SJCRH30 (cell line): ENCODE measurements at regions not wholly inside any gene's neighbourhood (a gene's known extent, or its start where the extent isn't known, plus 50 kb on each side); places are given as distances from the start of the nearest gene placed in this dataset.
A peak's percentile ranks its signal among the peaks of the same experiment; 100 is the strongest.
"Not testable (repeated sequence)": the region's sequence is repeated elsewhere in the genome, so short reads cannot be mapped to it uniquely, and the experiment has no call there.

Experiments used
- DNase-seq, 2 experiments: peaks; one replicate each; pipeline ENCODE4 v3.0.0-alpha.2; 2015 to 2020
- H3K27ac ChIP-seq: fragments of 250-450 bp; sonication (Bioruptor Pico); 2 replicates; pipeline ENCODE4 v1.5.1; 2020; ENCODE audit warnings: mild to moderate bottlenecking, moderate library complexity
- H3K27me3 ChIP-seq: fragments of 250-450 bp; sonication (Bioruptor Pico); 2 replicates; pipeline ENCODE4 v1.5.1; 2020; ENCODE audit warnings: mild to moderate bottlenecking, moderate library complexity
- H3K36me3 ChIP-seq: fragments of 250-450 bp; sonication (Bioruptor Pico); 2 replicates; pipeline ENCODE4 v1.5.1; 2020; ENCODE audit warnings: mild to moderate bottlenecking, moderate library complexity
- H3K4me1 ChIP-seq: fragments of 250-450 bp; sonication (Bioruptor Pico); 2 replicates; pipeline ENCODE4 v1.5.1; 2020; ENCODE audit warnings: mild to moderate bottlenecking, moderate library complexity
- H3K4me3 ChIP-seq: fragments of 250-450 bp; sonication (Bioruptor Pico); 2 replicates; pipeline ENCODE4 v1.5.1; 2020; ENCODE audit warnings: mild to moderate bottlenecking, moderate library complexity
- H3K9me3 ChIP-seq: fragments of 250-450 bp; sonication (Bioruptor Pico); replicated peaks from 2 replicates; pipeline ENCODE4 v1.5.1; 2020; ENCODE audit warnings: mild to moderate bottlenecking, moderate library complexity

DNA sequence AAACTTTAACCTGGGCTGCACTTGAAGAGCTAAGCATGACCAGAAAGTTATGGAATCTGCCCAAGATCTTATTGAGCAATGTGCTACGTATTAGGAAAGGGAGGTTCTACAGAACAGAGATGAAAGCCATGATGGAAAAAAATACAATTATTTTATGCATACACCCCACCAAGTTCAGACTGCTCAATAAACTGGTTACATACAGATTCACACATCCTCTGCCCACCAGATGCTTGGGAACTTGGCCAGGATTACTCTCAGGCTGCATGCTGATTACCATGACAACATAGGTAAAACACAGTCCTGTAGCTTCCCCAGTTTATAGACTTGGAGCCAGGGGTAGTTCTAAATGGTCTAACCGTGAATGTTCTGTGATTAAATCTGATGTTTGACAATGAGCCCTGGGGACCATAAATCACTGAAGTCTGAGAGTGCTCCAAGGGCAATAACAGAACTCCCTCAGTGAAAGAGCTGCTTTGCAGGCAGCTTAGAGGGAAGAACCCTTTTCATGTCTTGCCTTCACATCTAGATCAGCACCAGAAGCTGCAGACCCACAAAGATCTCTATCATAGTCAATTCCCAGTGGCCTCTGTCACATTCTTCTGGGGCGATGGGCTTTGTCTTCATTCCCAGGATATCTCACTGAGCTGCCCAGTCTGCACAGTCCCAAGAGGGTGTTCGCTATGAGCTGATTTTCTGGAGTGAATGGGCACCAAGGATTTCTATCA, 232.2 kb downstream of the EMP1 start:
- H3K27me3 ChIP-seq, result no peaks in the 10 kb centered on the region
- no peak overlapping the region for H3K4me3 ChIP-seq
- H3K9me3 ChIP-seq, result no peaks in the 10 kb centered on the region
- no peak overlapping the region for H3K27ac ChIP-seq
- H3K36me3 ChIP-seq, result no peaks in the 10 kb centered on the region
- DNase-seq, result peak in 1 of 2 experiments; percentile 5
- H3K4me1 ChIP-seq, result 0 out of 2 replicates have a peak, but pooled peaks cover 3% of the 10 kb centered on the region

DNA sequence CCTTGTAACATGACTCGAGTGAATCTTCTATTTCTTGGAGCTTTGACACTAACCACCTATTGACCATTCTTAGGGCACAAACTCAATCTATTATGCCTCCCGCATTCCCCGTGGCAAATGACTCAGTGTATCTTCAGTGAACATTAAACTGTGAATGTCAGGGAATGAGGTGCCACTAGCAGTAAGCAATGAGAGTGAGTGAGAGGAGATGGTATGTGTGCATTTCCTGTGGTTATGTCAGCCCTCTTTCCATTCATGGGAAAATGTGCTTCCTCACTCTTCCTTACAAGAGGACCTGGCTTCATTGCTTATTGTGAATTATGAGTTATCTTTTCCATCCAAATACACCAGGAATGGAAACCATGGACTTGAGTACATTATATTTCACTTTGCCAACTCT, 229.2 kb downstream of the EMP1 start:
- DNase-seq, result peak in 1 of 2 experiments; percentile 3
- H3K36me3 ChIP-seq, result no peaks in the 10 kb centered on the region
- H3K27ac ChIP-seq, result no peak overlapping the region
- no peaks in the 10 kb centered on the region for H3K9me3 ChIP-seq
- no peak overlapping the region for H3K4me3 ChIP-seq
- H3K4me1 ChIP-seq, result 0 out of 2 replicates have a peak, but pooled peaks cover 3% of the 10 kb centered on the region
- H3K27me3 ChIP-seq, result no peaks in the 10 kb centered on the region

DNA sequence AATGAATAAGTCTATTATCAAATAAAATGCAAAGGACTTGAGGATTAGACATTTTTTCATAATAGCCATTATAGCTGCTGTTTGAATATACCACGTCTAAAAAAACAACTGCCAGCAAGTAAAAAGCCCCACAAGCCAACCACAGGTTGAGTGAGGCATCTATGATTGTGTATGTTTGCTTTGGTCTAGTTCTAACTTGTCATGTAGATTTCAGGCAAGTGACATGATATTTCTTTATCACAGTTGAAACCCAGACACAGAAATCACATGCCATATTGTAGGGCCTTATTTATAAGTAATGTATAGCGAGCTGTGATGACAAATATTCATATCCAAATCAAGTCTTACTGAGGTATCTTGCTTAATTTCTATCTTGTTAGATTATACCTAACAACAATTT, 225.8 kb downstream of the EMP1 start:
- Histone ChIP-seq H3K4me3 (no peak overlapping the region), H3K27me3 (no peaks in the 10 kb centered on the region), H3K27ac (no peak overlapping the region), H3K36me3 (no peaks in the 10 kb centered on the region), H3K9me3 (no peaks in the 10 kb centered on the region), H3K4me1 (0 out of 2 replicates have a peak, but pooled peaks cover 3% of the 10 kb centered on the region)
- DNase-seq, result no peak

DNA sequence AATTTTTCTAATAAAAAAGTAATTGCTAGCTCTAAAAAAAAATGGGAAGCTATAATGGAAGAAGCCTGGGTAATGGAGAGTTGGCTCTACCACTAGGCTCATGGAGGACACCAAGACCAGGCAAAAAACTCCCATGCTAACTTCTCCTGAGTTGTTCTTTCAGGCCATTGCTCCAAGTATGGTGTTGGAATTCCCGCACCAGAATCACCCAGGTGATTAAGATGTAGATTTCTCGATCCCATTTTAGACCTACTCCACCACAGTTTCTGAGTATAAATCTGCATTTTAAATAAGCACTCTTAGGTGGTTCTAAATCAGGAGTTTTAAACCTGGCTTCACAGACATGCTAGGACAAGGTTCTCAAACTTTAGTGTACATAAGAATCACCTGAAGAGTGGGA, 221.0 kb downstream of the EMP1 start:
- DNase-seq, result no peak
- Histone ChIP-seq H3K4me3 (no peak overlapping the region), H3K36me3 (no peaks in the 10 kb centered on the region), H3K27ac (no peak overlapping the region), H3K9me3 (no peaks in the 10 kb centered on the region), H3K27me3 (no peaks in the 10 kb centered on the region), H3K4me1 (no peaks in the 10 kb centered on the region)

DNA sequence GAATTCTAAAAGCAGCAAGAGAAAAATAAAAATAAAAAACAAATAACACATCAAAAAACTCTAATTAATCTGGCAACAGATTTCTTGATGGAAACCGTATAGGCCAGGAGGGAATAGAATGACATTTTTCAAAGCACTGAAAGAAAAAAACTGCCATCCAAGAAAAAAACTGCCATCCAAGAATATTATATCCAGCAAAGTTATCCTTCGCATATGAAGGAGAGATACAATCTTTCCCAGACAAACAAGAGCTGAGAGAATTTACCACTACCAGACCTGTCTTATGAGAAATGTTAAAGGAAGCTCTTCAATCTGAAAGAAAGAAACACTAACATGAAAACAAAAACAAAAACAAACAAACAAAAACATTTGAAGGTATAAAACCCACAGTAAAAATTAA, 214.8 kb downstream of the EMP1 start:
- H3K4me1 ChIP-seq, result no peaks in the 10 kb centered on the region
- DNase-seq, result no peak
- no peaks in the 10 kb centered on the region for H3K36me3 ChIP-seq
- no peak overlapping the region for H3K27ac ChIP-seq
- H3K9me3 ChIP-seq, result peaks cover 10% of the 10 kb centered on the region
- no peaks in the 10 kb centered on the region for H3K27me3 ChIP-seq
- no peak overlapping the region for H3K4me3 ChIP-seq

DNA sequence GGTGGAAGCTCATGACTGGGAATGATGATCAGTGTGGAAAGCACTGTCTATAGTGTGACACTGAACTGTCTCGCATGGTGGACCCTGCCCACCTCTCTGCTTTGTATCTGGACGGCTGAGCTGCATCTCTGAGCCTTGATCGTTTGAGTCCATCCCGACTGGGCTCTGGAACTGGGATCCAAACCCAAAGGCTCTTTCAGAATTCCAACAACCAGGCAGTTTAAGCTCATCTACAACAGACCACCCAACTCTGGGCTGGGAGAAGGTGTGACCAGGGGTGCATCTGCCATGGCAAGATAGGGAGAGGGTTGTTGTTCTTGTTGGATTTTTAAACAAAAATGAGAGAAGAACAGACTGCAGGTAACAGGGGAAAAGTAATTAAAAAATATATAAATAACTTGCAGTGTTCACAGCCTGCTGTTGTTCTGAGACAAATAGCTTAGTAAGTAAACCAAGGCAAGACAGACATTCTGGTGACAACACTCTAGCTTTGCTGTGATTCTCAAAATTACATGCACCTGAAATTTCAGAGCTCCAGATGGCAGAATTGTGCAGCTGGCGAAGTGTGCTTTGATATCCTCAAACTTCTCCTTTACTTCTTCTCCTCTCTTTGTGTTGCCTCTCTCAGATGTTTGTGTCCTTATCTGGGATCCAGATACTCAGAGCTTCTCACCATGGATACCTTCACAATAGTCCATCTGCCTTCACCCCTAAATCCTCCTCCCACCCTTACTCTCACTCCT, 209.6 kb downstream of the EMP1 start:
- H3K9me3 ChIP-seq, result peaks cover 7% of the 10 kb centered on the region
- no peak for DNase-seq

DNA sequence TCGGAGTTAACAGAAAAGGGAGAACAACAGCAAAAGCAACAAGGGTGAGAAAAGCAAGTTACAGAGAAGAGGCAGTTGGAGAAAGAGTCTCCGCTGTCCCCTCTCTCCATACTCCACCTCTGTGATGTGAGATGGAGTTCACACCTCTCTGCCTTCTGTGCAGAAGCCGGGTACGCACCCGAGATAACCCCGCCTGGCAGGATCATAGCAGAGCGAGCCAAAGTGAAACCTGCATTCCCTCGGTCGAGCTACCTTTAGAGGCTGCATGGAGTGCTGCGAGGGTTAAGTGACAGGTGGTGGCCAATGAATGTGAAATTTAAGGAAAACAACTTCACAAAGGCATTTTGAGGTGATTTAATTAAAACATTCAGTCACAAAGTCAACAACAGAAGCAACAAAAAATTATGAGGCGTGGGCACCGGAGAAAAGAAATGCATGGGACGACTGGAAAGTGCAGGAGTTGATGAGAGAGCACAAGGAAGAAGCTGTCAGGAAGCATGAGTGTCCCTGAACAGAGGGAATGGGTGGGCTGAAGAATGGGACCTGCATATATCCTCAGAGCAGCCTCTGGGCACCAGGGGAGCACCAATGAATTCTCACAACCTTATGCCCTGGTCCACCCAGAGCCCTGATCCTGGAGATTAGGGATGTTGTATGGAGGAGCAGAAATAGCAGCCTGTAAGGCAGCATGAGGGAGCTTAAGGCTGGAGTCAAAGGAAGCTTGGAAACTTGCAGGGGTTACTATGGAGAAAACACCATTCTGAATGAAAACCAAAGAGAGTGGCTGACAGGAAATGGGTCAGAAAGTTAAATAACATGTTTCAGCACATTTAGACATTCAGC, 208.3 kb downstream of the EMP1 start:
- Histone ChIP-seq H3K27ac (no peak overlapping the region), H3K36me3 (no peaks in the 10 kb centered on the region), H3K4me1 (no peaks in the 10 kb centered on the region), H3K27me3 (no peaks in the 10 kb centered on the region), H3K4me3 (no peak overlapping the region), H3K9me3 (no peaks in the 10 kb centered on the region)
- peak in 1 of 2 experiments; percentile 3 for DNase-seq

More for the DNA sequence above, 209.6 kb downstream of the EMP1 start:
- Histone ChIP-seq H3K27ac (no peak overlapping the region), H3K27me3 (no peaks in the 10 kb centered on the region), H3K4me3 (no peak overlapping the region), H3K36me3 (no peaks in the 10 kb centered on the region), H3K4me1 (no peaks in the 10 kb centered on the region)

DNA sequence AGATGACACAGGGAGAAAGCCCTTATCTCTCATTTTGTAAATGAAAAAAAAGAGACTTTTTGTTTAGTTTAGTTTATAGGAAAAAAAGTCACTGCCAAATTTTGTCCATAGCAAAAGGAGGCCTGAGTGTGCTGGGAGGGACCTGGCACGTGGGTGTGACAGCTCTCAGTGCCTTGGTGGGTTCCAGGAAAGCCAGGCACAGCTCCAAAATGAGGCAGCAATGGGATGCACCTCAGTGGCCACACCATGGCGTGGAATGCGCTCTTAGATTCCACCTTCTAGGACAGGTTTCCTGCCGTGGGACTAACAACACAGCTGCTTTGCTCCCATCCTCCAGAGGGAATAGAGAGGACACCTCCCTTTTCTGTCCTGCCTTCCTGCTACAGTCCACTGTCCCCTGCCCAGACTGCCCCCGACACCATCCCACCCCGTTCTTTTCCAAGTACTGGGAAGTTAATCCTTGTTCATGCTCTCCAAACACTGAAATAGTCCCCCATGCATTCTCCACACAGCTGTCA, 207.6 kb downstream of the EMP1 start:
- peak in 1 of 2 experiments; percentile 4 for DNase-seq
- Histone ChIP-seq H3K27me3 (no peaks in the 10 kb centered on the region), H3K4me1 (no peaks in the 10 kb centered on the region), H3K9me3 (no peaks in the 10 kb centered on the region), H3K27ac (no peak overlapping the region), H3K4me3 (no peak overlapping the region), H3K36me3 (no peaks in the 10 kb centered on the region)

DNA sequence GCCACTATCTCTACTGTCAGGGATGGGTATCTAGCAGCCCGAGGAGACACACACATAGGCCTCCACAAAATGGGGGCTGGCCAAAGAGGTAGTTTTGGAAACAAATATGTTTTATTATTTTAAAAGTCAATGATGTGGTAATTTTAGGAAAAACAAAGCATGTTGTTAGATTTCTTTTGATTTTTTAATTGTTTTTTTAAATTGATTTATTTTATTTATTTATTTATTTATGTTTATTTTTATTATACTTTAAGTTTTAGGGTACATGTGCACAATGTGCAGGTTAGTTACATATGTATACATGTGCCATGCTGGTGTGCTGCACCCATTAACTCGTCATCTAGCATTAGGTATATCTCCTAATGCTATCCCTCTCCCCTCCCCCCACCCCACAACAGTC, 194.8 kb downstream of the EMP1 start:
- H3K4me3 ChIP-seq, H3K9me3 ChIP-seq, DNase-seq, H3K27ac ChIP-seq, H3K4me1 ChIP-seq, H3K27me3 ChIP-seq, H3K36me3 ChIP-seq: not testable (repeated sequence)

DNA sequence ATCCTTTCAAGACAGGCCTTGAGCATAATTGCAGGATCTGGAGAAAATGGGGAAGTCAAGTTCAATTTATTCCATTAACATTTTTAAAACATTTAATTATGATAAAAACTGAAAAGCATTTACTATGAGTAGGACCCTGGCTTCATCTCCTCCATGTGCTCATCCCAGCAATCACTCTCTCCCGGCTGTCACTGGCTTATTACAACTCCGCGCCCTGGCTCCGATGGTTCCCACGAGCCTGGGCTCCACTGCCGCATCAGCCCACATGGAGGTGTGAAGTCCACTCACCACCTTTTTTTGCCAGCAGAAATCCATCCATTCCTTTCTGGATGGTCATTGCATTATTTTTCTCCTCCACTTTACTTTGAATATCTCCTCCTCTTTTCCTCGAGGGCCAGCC, 194.4 kb downstream of the EMP1 start:
- Histone ChIP-seq H3K9me3 (no peaks in the 10 kb centered on the region), H3K27ac (no peak overlapping the region)

DNA sequence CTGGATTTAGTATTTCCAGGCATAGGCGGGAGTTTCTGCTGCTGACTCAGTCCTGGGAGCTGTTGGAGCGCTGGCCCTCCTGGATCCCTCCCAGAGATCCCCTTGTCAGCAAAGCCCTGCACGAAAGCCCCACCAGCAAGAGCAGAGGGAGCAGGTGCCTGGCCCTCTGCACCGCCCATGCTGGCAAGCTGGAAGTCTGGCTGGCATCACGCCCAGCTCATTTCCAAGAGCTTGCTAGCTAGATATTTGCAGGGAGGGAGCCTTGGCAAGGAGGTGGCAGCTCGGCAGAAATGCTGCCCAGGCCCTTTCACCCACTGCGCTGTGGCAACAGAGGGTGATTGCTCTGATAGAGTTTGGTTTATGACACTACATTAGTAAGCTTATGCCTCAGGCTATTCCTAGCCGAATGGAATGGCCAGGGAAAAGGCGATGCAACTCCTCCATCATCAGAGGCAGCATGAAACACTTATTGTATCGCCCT, 193.9 kb downstream of the EMP1 start:
- no peak overlapping the region for H3K4me3 ChIP-seq
- no peaks in the 10 kb centered on the region for H3K27me3 ChIP-seq
- no peaks in the 10 kb centered on the region for H3K36me3 ChIP-seq
- H3K4me1 ChIP-seq, result peaks cover 4% of the 10 kb centered on the region
- DNase-seq, result peak; percentile 90 to 93
- no peak overlapping the region for H3K27ac ChIP-seq
- no peaks in the 10 kb centered on the region for H3K9me3 ChIP-seq

More for the DNA sequence above, 194.4 kb downstream of the EMP1 start:
- H3K4me1 ChIP-seq, result peaks cover 4% of the 10 kb centered on the region
- no peak overlapping the region for H3K4me3 ChIP-seq
- no peak for DNase-seq
- H3K27me3 ChIP-seq, result no peaks in the 10 kb centered on the region
- no peaks in the 10 kb centered on the region for H3K36me3 ChIP-seq

DNA sequence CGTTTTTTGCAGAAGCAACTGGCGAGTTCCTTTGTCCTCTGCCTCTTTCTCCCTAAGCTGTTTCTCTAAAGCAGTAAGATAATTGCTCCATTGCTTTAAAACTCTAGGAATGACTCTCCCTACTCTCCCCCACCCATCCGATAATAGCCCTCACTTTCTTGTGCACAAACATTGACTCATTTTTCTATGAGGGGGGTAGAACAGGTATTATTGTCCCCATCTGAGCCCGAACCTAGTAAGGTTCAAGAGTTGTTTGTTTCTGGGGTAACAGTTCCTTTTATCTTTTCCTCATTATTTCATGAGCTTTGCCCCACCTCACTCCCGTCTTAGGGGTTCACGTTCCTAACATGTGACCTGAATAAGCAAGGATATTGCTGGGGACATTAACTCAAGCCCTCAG, 190.6 kb downstream of the EMP1 start:
- no peak for DNase-seq
- Histone ChIP-seq H3K36me3 (no peaks in the 10 kb centered on the region), H3K9me3 (no peaks in the 10 kb centered on the region), H3K4me3 (no peak overlapping the region), H3K27ac (no peak overlapping the region), H3K4me1 (peaks cover 4% of the 10 kb centered on the region), H3K27me3 (no peaks in the 10 kb centered on the region)

DNA sequence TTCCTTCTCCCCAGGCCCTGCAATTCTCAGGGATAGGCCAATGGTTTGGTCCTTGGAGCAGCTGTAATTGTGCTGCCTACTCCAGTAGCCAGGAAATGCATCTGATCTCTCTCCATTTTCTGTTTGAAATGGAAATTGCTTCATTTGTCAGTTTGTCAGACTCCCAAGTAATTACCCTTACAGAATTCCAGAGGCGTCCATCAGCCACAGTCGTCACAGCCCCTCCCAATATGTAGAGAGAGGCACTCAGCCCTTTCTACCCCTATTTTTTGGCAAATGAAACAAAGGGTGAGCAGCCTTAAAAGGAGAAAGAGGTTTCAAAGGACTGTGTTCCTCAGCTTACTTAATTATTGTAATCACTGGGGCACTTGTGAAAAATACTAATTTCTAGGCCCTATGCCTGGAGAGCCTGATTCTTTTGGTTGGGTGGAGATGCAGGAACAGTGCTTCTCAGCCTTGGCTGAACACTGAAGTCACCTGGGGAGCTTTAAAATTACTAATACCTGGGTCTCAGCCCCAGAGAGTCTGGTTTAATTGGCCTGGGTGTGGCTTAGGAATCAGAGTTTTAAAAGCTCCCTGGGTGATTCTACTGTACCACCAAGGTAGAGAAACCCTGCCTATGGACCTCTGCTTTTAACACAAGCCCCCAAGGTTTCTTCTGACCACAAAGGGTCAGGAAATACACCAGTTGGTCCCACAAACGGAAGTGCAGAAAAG, 190.0 kb downstream of the EMP1 start:
- H3K4me3 ChIP-seq, result no peak overlapping the region
- H3K36me3 ChIP-seq, result no peaks in the 10 kb centered on the region
- peaks cover 4% of the 10 kb centered on the region for H3K4me1 ChIP-seq
- H3K27ac ChIP-seq, result no peak overlapping the region
- no peaks in the 10 kb centered on the region for H3K27me3 ChIP-seq
- H3K9me3 ChIP-seq, result no peaks in the 10 kb centered on the region
- DNase-seq, result no peak

DNA sequence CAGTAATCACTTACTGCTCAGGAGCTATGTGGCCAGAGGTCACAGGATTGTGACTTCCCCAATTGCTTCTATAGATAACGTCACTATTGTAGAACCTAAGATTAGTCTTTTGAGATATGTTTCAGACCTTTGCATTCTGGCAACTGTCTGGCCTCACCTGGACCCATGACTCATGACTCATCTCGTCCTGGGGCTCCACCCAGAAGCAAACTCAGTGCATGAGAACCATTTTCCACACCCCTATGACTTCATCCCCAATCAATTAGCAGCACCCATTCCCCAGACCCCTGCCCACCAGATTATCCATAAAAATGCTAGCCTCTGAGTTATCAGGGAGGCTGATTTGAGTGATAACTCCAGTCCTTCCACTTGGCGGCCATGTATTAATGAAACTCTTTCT, 186.9 kb downstream of the EMP1 start:
- DNase-seq, result no peak
- H3K9me3 ChIP-seq, result no peaks in the 10 kb centered on the region
- no peaks in the 10 kb centered on the region for H3K36me3 ChIP-seq
- H3K4me3 ChIP-seq, result no peak overlapping the region
- H3K27me3 ChIP-seq, result no peaks in the 10 kb centered on the region
- no peak overlapping the region for H3K27ac ChIP-seq
- H3K4me1 ChIP-seq, result no peaks in the 10 kb centered on the region
